GM19099 (cell line): ENCODE measurements at regions not wholly inside any gene's neighbourhood (a gene's known extent, or its start where the extent isn't known, plus 50 kb on each side); places are given as distances from the start of the nearest gene placed in this dataset.

ENCODE experiments used
- POLR2A ChIP-seq: IDR thresholded peaks from 3 replicates; pipeline ENCODE4 v1.6.1; 2011; ENCODE audit warnings: low read depth; ENCODE audit not compliant: insufficient read length; ENCODE audit errors: extremely low read depth

- TF ChIP-seq POLR2A = no peak
Observed at GRCh38 chr6:113495521-113495920, 361.6 kb upstream of the MARCKS start.

GRCh38 chr6:113496166-113496565, 361.0 kb upstream of the MARCKS start:
- TF ChIP-seq POLR2A = no peak

GRCh38 chr6:113500221-113500620, 356.9 kb upstream of the MARCKS start:
- no peak for TF ChIP-seq POLR2A

- TF ChIP-seq POLR2A = no peak
Observed at GRCh38 chr6:113505084-113505699, 352.0 kb upstream of the MARCKS start.

GRCh38 chr6:113508249-113508648, 348.9 kb upstream of the MARCKS start:
- no peak for TF ChIP-seq POLR2A

GRCh38 chr6:113511100-113511499, 346.0 kb upstream of the MARCKS start:
- TF ChIP-seq POLR2A = no peak

- TF ChIP-seq POLR2A = no peak
Observed at GRCh38 chr6:113512576-113512975, 344.6 kb upstream of the MARCKS start.

- TF ChIP-seq POLR2A = no peak
Observed at GRCh38 chr6:113513086-113513485, 344.1 kb upstream of the MARCKS start.

- TF ChIP-seq POLR2A = no peak
Observed at GRCh38 chr6:113522376-113522775, 334.8 kb upstream of the MARCKS start.

GRCh38 chr6:113524826-113525225, 332.3 kb upstream of the MARCKS start:
- TF ChIP-seq POLR2A = no peak

- TF ChIP-seq POLR2A = no peak
Observed at GRCh38 chr6:113526553-113526952, 330.6 kb upstream of the MARCKS start.

GRCh38 chr6:113526995-113527394, 330.1 kb upstream of the MARCKS start:
- no peak for TF ChIP-seq POLR2A

GRCh38 chr6:113528111-113528510, 329.0 kb upstream of the MARCKS start:
- no peak for TF ChIP-seq POLR2A

GRCh38 chr6:113529196-113529595, 327.9 kb upstream of the MARCKS start:
- TF ChIP-seq POLR2A = no peak

- no peak for TF ChIP-seq POLR2A
Observed at GRCh38 chr6:113529879-113530278, 327.3 kb upstream of the MARCKS start.

GRCh38 chr6:113530769-113531168, 326.4 kb upstream of the MARCKS start:
- TF ChIP-seq POLR2A = no peak

GRCh38 chr6:113539202-113539601, 317.9 kb upstream of the MARCKS start:
- TF ChIP-seq POLR2A = no peak

- TF ChIP-seq POLR2A = no peak
Observed at GRCh38 chr6:113539623-113540022, 317.5 kb upstream of the MARCKS start.

GRCh38 chr6:113540466-113540865, 316.7 kb upstream of the MARCKS start:
- TF ChIP-seq POLR2A = no peak
